ENCODE measurements at regions not wholly inside any gene's neighbourhood (a gene's known extent, or its start where the extent isn't known, plus 50 kb on each side); places are given as distances from the start of the nearest gene placed in this dataset.

DNA sequence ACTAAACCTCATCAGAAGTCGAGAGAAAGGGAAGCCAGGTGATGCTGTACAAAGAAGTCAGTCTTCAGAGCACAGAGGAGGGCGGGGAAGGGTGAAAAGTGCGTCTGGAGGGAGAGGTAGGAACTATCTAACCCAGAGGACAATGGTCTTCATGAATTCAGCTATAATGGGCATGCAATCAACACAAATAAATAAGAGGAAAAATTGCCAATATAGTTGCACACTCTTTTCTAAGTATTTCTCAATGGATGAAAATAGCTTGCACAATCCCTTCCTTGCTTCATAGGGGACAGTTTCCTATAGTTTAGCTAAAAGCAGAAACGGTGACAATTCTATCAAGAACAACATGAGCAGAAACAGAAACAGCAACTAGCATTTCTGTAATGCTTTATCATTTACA is 931.2 kb downstream of the AACS start:
- dilution Hi-C loops (cut with MboI; ENCODE audit: extremely low pct_ligation_motif_present, low sequenced_read_pairs): no loop called here

DNA sequence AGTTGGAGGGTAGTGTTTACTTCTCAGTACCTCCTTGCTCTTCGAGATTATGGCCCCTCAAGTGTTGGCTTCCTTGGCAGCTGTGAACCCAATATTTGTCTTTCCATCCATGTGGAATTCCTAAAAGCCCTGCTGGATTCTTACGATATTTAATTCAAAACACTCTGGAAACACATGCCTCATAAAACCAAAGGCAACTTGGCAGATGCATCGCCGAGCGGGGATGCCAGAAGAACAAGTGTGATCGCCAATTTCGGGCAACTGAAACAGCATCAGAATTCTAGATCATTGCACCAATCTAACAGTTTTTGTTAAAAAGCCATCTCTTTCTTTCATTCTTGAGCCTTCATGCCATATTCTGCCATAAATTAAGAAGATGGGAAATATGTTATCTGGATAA is 934.4 kb downstream of the AACS start:
- Histone ChIP-seq H4K20me1 (replicated peaks; ENCODE audit: control insufficient read depth, extremely low read depth, insufficient read depth, low read length) (no peaks in the 10 kb centered on the region), H3K36me3 (ENCODE audit: control insufficient read depth in 2 of 2, extremely low read depth in 1 of 2, insufficient read depth in 2 of 2, low read length in 2 of 2) (no peaks in the 10 kb centered on the region), H3K4me2 (ENCODE audit: insufficient read depth, low read length) (no peak overlapping the region), H3K27me3 (ENCODE audit: control insufficient read depth in 2 of 2, insufficient read depth in 2 of 2, low read length in 2 of 2) (no peaks in the 10 kb centered on the region), H3K9me3 (replicated peaks; ENCODE audit: control insufficient read depth, insufficient read depth, low read length) (peaks cover 4% of the 10 kb centered on the region), H3K4me1 (ENCODE audit: control insufficient read depth, extremely low read depth, insufficient read depth, low read length) (no peaks in the 10 kb centered on the region), H3K79me2 (ENCODE audit: control insufficient read depth, insufficient read depth, low read length) (no peaks in the 10 kb centered on the region), H2AFZ (ENCODE audit: low read depth, low read length) (no peak overlapping the region), H3K9me1 (replicated peaks; ENCODE audit: control insufficient read depth, extremely low read depth, insufficient read depth, low read length) (no peaks in the 10 kb centered on the region), H3K9ac (replicated peaks; ENCODE audit: extremely low read depth, insufficient read depth, low read length) (no peak overlapping the region), H3K4me3 (replicated peaks in 1 of 3; ENCODE audit: insufficient read depth in 1 of 3, low read depth in 1 of 3, low read length in 3 of 3) (no peak overlapping the region), H3K27ac (ENCODE audit: insufficient read depth, low read depth, low read length) (no peak overlapping the region)
- DNase-seq (ENCODE audit: low read depth, low spot score) (no peak), FAIRE-seq (no peak)
- intact Hi-C loops (cut with micrococcal nuclease) (no loop called here), dilution Hi-C loops (cut with MboI; ENCODE audit: extremely low pct_ligation_motif_present, low sequenced_read_pairs) (no loop called here)
- no peak for TF ChIP-seq EZH2 (IDR thresholded peaks at IDR 0.05; ENCODE audit: borderline replicate concordance, low read depth, low read length, severe bottlenecking)
- no peak for TF ChIP-seq JUN (IDR thresholded peaks at IDR 0.05; ENCODE audit: borderline replicate concordance, insufficient read depth, insufficient read length, low read depth)
- TF ChIP-seq, protein P1, sequence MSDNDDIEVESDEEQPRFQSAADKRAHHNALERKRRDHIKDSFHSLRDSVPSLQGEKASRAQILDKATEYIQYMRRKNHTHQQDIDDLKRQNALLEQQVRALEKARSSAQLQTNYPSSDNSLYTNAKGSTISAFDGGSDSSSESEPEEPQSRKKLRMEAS (IDR thresholded peaks at IDR 0.05; ENCODE audit: insufficient read depth, insufficient read length): no peak
- TF ChIP-seq FOS (IDR thresholded peaks at IDR 0.05; ENCODE audit: borderline replicate concordance, insufficient read depth, low read length): no peak
- CTCF ChIA-PET: no interaction called here
- POLR2A ChIA-PET: no interaction called here
- no TSS peak for BruUV-seq (replicated peaks)

More for the DNA sequence above, 931.2 kb downstream of the AACS start:
- Histone ChIP-seq H3K27me3 (ENCODE audit: control insufficient read depth in 2 of 2, insufficient read depth in 2 of 2, low read length in 2 of 2) (no peaks in the 10 kb centered on the region), H3K9me1 (replicated peaks; ENCODE audit: control insufficient read depth, extremely low read depth, insufficient read depth, low read length) (no peaks in the 10 kb centered on the region), H4K20me1 (replicated peaks; ENCODE audit: control insufficient read depth, extremely low read depth, insufficient read depth, low read length) (no peaks in the 10 kb centered on the region), H3K79me2 (ENCODE audit: control insufficient read depth, insufficient read depth, low read length) (no peaks in the 10 kb centered on the region), H3K4me1 (ENCODE audit: control insufficient read depth, extremely low read depth, insufficient read depth, low read length) (no peaks in the 10 kb centered on the region), H3K9me3 (replicated peaks; ENCODE audit: control insufficient read depth, insufficient read depth, low read length) (no peaks in the 10 kb centered on the region), H3K9ac (replicated peaks; ENCODE audit: extremely low read depth, insufficient read depth, low read length) (no peak overlapping the region), H3K36me3 (ENCODE audit: control insufficient read depth in 2 of 2, extremely low read depth in 1 of 2, insufficient read depth in 2 of 2, low read length in 2 of 2) (no peaks in the 10 kb centered on the region), H3K27ac (ENCODE audit: insufficient read depth, low read depth, low read length) (no peak overlapping the region), H3K4me2 (ENCODE audit: insufficient read depth, low read length) (no peak overlapping the region), H3K4me3 (replicated peaks in 1 of 3; ENCODE audit: insufficient read depth in 1 of 3, low read depth in 1 of 3, low read length in 3 of 3) (no peak overlapping the region), H2AFZ (ENCODE audit: low read depth, low read length) (no peak overlapping the region)
- no peak for FAIRE-seq
- intact Hi-C loops (cut with micrococcal nuclease): no loop called here
- POLR2A ChIA-PET: no interaction called here
- CTCF ChIA-PET: no interaction called here
- DNase-seq (ENCODE audit: low read depth, low spot score): no peak
- TF ChIP-seq POLR2AphosphoS5 (IDR thresholded peaks at IDR 0.05; ENCODE audit: insufficient read depth, low read depth, low read length) (no peak), FOS (IDR thresholded peaks at IDR 0.05; ENCODE audit: borderline replicate concordance, insufficient read depth, low read length) (no peak)
- TF ChIP-seq, protein P1 (IDR thresholded peaks at IDR 0.05; ENCODE audit: insufficient read depth, insufficient read length): no peak
- TF ChIP-seq, protein P2, sequence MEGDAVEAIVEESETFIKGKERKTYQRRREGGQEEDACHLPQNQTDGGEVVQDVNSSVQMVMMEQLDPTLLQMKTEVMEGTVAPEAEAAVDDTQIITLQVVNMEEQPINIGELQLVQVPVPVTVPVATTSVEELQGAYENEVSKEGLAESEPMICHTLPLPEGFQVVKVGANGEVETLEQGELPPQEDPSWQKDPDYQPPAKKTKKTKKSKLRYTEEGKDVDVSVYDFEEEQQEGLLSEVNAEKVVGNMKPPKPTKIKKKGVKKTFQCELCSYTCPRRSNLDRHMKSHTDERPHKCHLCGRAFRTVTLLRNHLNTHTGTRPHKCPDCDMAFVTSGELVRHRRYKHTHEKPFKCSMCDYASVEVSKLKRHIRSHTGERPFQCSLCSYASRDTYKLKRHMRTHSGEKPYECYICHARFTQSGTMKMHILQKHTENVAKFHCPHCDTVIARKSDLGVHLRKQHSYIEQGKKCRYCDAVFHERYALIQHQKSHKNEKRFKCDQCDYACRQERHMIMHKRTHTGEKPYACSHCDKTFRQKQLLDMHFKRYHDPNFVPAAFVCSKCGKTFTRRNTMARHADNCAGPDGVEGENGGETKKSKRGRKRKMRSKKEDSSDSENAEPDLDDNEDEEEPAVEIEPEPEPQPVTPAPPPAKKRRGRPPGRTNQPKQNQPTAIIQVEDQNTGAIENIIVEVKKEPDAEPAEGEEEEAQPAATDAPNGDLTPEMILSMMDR (IDR thresholded peaks at IDR 0.05; ENCODE audit: extremely low read depth in 1 of 2, insufficient read depth in 1 of 2, low read depth in 1 of 2, low read length in 2 of 2): no peak
- BruUV-seq (replicated peaks): no TSS peak

All from endothelial cell of umbilical vein (primary cell).